Tibial nerve (tissue), 4 donors: ENCODE measurements at regions not wholly inside any gene's neighbourhood (a gene's known extent, or its start where the extent isn't known, plus 50 kb on each side); places are given as distances from the start of the nearest gene placed in this dataset.
"Not testable (repeated sequence)": the region's sequence is repeated elsewhere in the genome, so short reads cannot be mapped to it uniquely, and the experiment has no call there.

Source experiments
- CTCF ChIP-seq, 5 experiments: fragments of 200-600 bp in 3 of 5; fragments of 450-650 bp in 2 of 5; sonication (generic) in 3 of 5; IDR thresholded peaks; one replicate each; pipeline ENCODE4 v1.5.1; 2016 to 2019; ENCODE audit warnings: antibody characterized with exemption in 5 of 5, mild to moderate bottlenecking in 3 of 5, moderate library complexity in 2 of 5
- EP300 ChIP-seq, 2 donors: sonication (generic); formaldehyde crosslinking; IDR thresholded peaks; one replicate each; pipeline ENCODE4 v1.6.1; 2017; ENCODE audit warnings: antibody characterized with exemption in 2 of 2, mild to moderate bottlenecking in 1 of 2
- POLR2A ChIP-seq, 2 donors: fragments of 450-650 bp; IDR thresholded peaks; one replicate each; pipeline ENCODE4 v1.6.1; 2017; ENCODE audit warnings: antibody characterized with exemption in 2 of 2, mild to moderate bottlenecking in 2 of 2, moderate library complexity in 2 of 2

- not testable (repeated sequence) for TF ChIP-seq CTCF, EP300, POLR2A (IDR thresholded peaks at IDR 0.05)
These were observed 127.5 kb downstream of the NBPF8 start for GRCh38 chr1:120542365-120542764.
